CD4-positive, alpha-beta T cell treated with Interleukin-6 at 100 ng/mL for 8 hours (primary cell): ENCODE measurements at regions not wholly inside any gene's neighbourhood (a gene's known extent, or its start where the extent isn't known, plus 50 kb on each side); places are given as distances from the start of the nearest gene placed in this dataset.
"Not testable (repeated sequence)": the region's sequence is repeated elsewhere in the genome, so short reads cannot be mapped to it uniquely, and the experiment has no call there.

Source experiments
- DNase-seq: peaks from one replicate; pipeline ENCODE4 v3.0.0-alpha.2; 2020; ENCODE audit warnings: mixed read lengths, low spot score

DNA sequence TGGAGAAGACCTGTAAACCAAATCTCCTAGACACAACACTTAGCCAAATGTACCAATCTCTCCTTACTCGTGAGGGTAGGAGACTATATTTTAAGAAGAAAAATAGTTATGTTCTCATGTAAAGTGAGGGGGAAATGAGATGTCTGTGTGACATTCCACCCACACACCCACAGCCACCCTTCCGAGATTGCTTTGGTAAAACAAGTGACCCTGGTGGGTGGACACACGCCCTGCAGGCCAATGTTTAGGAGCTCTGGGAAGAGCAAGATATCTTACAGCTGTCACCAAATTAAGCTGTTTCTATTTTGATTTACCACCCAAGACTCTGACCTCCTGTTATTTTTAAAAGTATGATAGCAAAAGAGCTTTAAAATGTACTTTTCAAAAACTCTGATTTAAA is 147.2 kb upstream of the PFKP start:
- no peak for DNase-seq

GRCh38 chr10:2919016-2919415 is 148.3 kb upstream of the PFKP start:
- DNase-seq = no peak

GRCh38 chr10:2918489-2918888 is 148.9 kb upstream of the PFKP start:
- no peak for DNase-seq

DNA sequence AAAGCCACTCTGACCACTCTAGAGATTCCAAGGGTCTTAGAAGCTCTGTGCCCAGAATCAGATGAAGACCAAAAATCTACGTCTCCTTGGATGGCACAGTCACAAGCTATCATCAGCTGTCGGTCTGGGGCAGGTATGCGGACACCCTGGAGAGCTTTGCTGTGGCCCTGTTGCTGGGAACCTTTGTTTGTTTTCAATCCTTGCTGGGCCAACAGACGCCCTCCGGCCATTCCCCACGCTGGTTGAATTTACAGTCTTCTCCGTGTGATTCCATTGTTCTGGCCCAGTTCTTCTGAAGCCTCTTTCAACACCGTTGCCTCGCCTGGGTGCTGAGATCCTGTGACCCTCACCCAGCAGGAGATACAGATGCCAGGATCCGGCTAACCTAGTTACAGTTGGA is 149.4 kb upstream of the PFKP start:
- DNase-seq = no peak

GRCh38 chr10:2915412-2915811 is 151.9 kb upstream of the PFKP start:
- no peak for DNase-seq

GRCh38 chr10:2914741-2915140 is 152.6 kb upstream of the PFKP start:
- DNase-seq = no peak

- no peak for DNase-seq
Measured at GRCh38 chr10:2913474-2913873, 153.9 kb upstream of the PFKP start.

DNA sequence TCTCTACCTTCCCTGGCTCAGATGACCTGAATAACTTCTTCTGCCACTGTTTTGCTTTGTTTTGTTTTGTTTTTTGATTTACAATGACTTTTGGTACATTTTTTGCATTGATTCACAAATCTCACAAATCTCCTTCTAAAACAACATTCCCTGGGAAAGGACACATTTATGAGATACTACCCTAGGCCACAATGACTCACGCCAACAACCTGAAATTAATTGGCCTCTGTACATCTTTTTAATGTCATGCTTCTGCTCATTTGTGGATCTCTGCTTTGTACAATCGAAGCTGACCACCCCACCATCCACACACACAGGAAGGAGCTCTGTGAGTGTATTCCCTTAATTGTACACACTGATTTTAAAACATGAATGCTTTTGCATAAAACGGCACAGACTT is 156.7 kb upstream of the PFKP start:
- no peak for DNase-seq

DNA sequence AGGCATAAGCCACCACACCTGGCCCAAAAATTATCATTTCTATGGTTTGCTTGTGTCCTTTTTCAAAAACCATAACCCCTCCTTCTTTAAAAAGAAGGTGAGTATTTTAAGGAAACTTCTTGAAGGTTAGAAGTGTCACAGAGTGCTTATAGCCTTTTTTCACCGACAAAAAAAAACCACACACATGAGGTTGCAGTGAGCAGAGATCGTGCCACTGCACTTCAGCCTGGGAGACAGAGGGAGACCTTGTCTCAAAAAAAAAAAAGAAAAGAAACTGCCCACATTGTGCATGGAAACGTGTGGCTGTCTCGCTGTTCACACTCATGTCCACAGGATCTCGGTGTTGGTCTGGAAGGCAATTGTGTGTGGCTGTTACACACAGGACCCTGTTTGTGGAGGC is 157.4 kb upstream of the PFKP start:
- DNase-seq = no peak

- DNase-seq = peak; percentile 17
Measured at GRCh38 chr10:2908851-2909630, 158.3 kb upstream of the PFKP start.

DNA sequence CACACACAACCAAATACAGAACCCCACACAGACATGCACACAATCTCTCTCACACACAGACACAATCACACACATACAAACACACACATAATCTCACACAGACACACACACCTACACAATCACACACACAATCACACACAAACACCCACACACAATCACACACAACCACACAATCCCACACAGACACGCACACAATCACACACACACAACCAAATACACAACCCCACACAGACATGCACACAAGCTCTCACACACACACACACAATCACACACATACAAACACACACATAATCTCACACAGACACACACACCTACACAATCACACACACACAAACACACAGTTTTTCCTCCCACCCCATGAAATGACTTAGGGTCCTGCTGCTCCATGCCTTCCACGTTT is 160.4 kb upstream of the PFKP start:
- no peak for DNase-seq

GRCh38 chr10:2905851-2906250 is 161.5 kb upstream of the PFKP start:
- DNase-seq = no peak

DNA sequence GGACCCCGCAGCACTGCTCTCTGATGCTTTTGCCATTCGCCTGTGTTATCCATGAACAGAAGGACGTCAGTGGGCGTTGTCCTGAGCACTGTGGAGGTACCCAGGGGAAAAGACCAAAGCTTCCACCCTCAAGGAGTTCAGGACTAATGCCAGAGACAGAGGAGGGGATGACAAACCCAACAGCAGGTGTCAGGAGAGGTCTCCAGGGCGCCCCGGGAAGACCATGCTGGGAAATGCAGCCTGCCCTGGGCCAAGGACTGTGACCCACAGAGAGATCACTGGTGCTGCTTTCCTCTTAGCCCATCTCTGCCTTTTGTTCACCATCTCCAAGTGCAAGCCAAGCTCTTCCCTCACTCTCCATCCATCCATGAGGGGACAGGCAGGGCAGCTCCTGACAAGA is 166.8 kb upstream of the PFKP start:
- DNase-seq = no peak

GRCh38 chr10:2899246-2899951 is 167.9 kb upstream of the PFKP start:
- no peak for DNase-seq

GRCh38 chr10:2898509-2898860 is 168.9 kb upstream of the PFKP start:
- DNase-seq = no peak

- no peak for DNase-seq
Measured at GRCh38 chr10:2897619-2898508, 169.5 kb upstream of the PFKP start.

DNA sequence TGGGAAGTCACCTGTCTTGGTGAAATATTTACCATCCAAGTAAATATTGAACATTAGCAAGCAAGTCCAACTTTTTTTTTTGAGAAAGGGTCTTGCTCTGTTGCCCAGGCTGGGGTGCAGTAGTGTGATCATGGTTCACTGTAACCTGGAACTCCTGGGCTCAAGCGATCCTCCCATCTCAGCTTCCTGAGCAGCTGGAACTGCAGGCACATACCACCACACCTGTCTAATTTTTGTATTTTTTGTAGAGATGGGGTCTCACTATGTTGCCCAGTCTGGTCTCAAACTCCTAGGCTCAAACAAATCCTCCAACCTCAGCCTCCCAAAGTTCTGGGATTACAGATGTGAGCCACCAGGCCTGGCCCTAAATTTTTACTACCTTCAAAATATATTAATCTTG is 171.0 kb upstream of the PFKP start:
- not testable (repeated sequence) for DNase-seq

DNA sequence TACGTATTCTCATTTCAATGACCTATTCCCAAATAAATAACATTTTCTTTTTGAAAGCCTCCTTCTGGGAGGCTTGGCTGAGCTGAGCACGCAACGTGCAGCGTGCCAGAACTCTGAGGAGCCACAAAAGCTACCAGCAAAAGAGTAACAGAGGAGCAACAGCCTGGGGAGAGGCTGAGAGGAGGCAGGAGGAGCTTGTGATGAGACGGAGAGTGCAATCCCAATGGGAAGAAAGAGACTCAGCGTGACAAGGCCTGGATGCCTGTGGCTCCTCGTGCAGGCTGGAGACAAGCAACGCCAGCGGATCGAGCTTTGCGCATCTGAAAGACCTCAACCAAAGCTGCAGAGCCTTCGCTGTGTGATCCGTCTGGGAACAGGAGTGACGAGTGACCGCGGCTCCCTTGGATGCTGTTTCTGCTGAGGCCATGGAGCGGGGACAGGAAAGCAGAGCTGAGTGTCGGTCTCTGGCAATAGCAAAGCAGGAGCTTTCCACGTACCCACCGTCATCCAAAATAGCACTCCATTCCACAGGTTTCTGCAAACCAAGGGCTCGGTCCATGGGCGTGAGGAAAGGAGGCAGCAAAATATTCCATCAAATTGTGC is 171.7 kb upstream of the PFKP start:
- DNase-seq = no peak

- no peak for DNase-seq
Measured at GRCh38 chr10:2893991-2894390, 173.4 kb upstream of the PFKP start.

DNA sequence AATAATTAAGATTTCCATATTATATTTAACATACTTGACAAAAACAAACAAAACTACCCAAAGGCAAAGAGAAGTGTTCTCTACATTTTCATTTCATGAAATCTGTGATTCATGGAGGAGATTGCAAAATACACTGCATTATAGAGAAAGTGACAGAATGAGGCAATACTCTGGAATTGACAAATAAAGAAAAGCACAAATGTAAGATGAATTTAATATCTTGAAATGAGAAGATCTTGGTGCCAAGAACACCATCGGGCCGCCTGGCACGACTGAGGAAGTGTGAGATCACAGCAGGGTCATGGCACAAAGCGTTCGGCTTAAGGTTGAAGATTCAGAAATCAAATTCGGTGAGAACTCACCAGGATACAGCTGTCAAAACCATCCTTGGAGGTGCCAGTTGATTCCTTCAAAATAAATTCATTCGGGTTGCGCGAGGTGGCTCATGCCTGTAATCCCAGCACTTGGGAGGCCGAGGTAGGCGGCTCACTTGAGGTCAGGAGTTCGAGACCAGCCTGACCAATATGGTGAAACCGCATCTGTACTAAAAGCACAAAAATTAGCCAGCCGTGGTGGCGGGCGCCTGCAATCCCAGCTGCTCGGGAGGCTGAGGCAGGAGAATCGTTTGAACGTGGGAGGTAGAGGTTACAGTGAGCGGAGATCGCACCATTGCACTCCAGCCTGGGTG is 174.0 kb upstream of the PFKP start:
- no peak for DNase-seq

GRCh38 chr10:2891770-2892124 is 175.6 kb upstream of the PFKP start:
- no peak for DNase-seq
